ENCODE measurements at regions not wholly inside any gene's neighbourhood (a gene's known extent, or its start where the extent isn't known, plus 50 kb on each side); places are given as distances from the start of the nearest gene placed in this dataset.

GRCh38 chr11:26245046-26245445 is 86.9 kb upstream of the ANO3 start:
- DNase-seq (ENCODE audit: low read depth): no peak
- H3K4me3 ChIP-seq (ENCODE audit: low read depth, low read length): no peak overlapping the region
- H3K27me3 ChIP-seq (ENCODE audit: control insufficient read depth, insufficient read depth, low read length): no peaks in the 10 kb centered on the region
- H3K36me3 ChIP-seq (ENCODE audit: control insufficient read depth, insufficient read depth, low read length): no peaks in the 10 kb centered on the region
- ChIA-PET POLR2A (no interaction called here), CTCF (no interaction called here)
- TF ChIP-seq CTCF (IDR thresholded peaks at IDR 0.05; ENCODE audit: insufficient read depth, low read depth, low read length): no peak

GRCh38 chr11:26247340-26247739 is 84.6 kb upstream of the ANO3 start:
- POLR2A ChIA-PET: no interaction called here
- no peak for TF ChIP-seq CTCF (IDR thresholded peaks at IDR 0.05; ENCODE audit: insufficient read depth, low read depth, low read length)
- H3K36me3 ChIP-seq (ENCODE audit: control insufficient read depth, insufficient read depth, low read length): no peaks in the 10 kb centered on the region
- no peaks in the 10 kb centered on the region for H3K27me3 ChIP-seq (ENCODE audit: control insufficient read depth, insufficient read depth, low read length)
- CTCF ChIA-PET: no interaction called here
- peak; percentile 31 for DNase-seq (ENCODE audit: low read depth)
- no peak overlapping the region for H3K4me3 ChIP-seq (ENCODE audit: low read depth, low read length)

- no peak for DNase-seq (ENCODE audit: low read depth)
- H3K36me3 ChIP-seq (ENCODE audit: control insufficient read depth, insufficient read depth, low read length): no peaks in the 10 kb centered on the region
- ChIA-PET CTCF (no interaction called here), POLR2A (no interaction called here)
- no peak overlapping the region for H3K4me3 ChIP-seq (ENCODE audit: low read depth, low read length)
- H3K27me3 ChIP-seq (ENCODE audit: control insufficient read depth, insufficient read depth, low read length): no peaks in the 10 kb centered on the region
- TF ChIP-seq CTCF (IDR thresholded peaks at IDR 0.05; ENCODE audit: insufficient read depth, low read depth, low read length): no peak
These were observed 83.3 kb upstream of the ANO3 start for GRCh38 chr11:26248661-26249060.

GRCh38 chr11:26254378-26254777 is 77.6 kb upstream of the ANO3 start:
- Histone ChIP-seq H3K4me3 (ENCODE audit: low read depth, low read length) (no peak overlapping the region), H3K27me3 (ENCODE audit: control insufficient read depth, insufficient read depth, low read length) (no peaks in the 10 kb centered on the region), H3K36me3 (ENCODE audit: control insufficient read depth, insufficient read depth, low read length) (no peaks in the 10 kb centered on the region)
- no peak for TF ChIP-seq CTCF (IDR thresholded peaks at IDR 0.05; ENCODE audit: insufficient read depth, low read depth, low read length)
- no peak for DNase-seq (ENCODE audit: low read depth)
- ChIA-PET POLR2A (no interaction called here), CTCF (interaction anchor here (1.0 kb wide), 1 partner anchor 272 kb away, joined by 3 read pairs; no protein-coding TSS in a partner anchor)

GRCh38 chr11:26263769-26264168 is 68.2 kb upstream of the ANO3 start:
- ChIA-PET CTCF (interaction anchor here (1.0 to 2.5 kb wide), 3 partner anchors 12 to 282 kb away, joined by 3 to 8 read pairs (median 5); no protein-coding TSS in a partner anchor), POLR2A (no interaction called here)
- no peaks in the 10 kb centered on the region for H3K36me3 ChIP-seq (ENCODE audit: control insufficient read depth, insufficient read depth, low read length)
- H3K4me3 ChIP-seq (ENCODE audit: low read depth, low read length): no peak overlapping the region
- no peak for TF ChIP-seq CTCF (IDR thresholded peaks at IDR 0.05; ENCODE audit: insufficient read depth, low read depth, low read length)
- no peaks in the 10 kb centered on the region for H3K27me3 ChIP-seq (ENCODE audit: control insufficient read depth, insufficient read depth, low read length)
- DNase-seq (ENCODE audit: low read depth): no peak
